ENCODE measurements at regions not wholly inside any gene's neighbourhood (a gene's known extent, or its start where the extent isn't known, plus 50 kb on each side); places are given as distances from the start of the nearest gene placed in this dataset.

GRCh38 chr2:173544641-173545363 lies 190.1 kb downstream of the CDCA7 start:
- TF ChIP-seq CTCF (IDR thresholded peaks at IDR 0.05; ENCODE audit: borderline replicate concordance, extremely low read depth, low read length, poor library complexity, severe bottlenecking) (no peak), EZH2 (IDR thresholded peaks at IDR 0.05; ENCODE audit: borderline replicate concordance, low read depth, low read length, severe bottlenecking) (no peak)

Data from DND-41 (cell line).